C4-2B (cell line): ENCODE measurements at regions not wholly inside any gene's neighbourhood (a gene's known extent, or its start where the extent isn't known, plus 50 kb on each side); places are given as distances from the start of the nearest gene placed in this dataset.

Experiments
- CTCF ChIP-seq: fragments of 450-650 bp; conservative IDR thresholded peaks from 2 replicates; pipeline ENCODE4 v1.5.1; 2017; ENCODE audit warnings: mild to moderate bottlenecking
- ZFX ChIP-seq: fragments of 450-650 bp; IDR thresholded peaks from 2 replicates; pipeline ENCODE4 v1.6.1; 2017

GRCh38 chr3:64848822-64849221 is 161.0 kb upstream of the ADAMTS9 start:
- TF ChIP-seq CTCF (no peak), ZFX (no peak)
